ENCODE measurements at regions not wholly inside any gene's neighbourhood (a gene's known extent, or its start where the extent isn't known, plus 50 kb on each side); places are given as distances from the start of the nearest gene placed in this dataset.
"Not testable (repeated sequence)": the region's sequence is repeated elsewhere in the genome, so short reads cannot be mapped to it uniquely, and the experiment has no call there.

DNA sequence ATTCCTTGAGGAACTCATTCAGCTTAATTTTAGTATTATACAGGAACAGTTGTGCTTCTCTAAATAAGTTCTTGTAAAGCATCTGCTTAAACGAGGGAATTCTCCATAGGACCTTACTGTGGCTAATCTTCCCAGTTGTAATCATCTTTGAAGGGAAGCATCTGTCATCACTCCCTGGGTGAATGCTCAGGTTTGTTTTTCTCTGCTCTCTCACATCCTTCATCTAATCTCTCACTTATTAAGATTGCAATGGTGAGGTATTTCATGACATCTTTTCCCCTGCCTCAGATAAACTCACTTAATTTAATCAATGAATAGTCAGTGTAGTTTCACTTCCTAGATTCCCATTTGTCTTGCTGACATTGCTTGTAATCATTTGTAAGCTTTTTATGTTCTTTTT, 121.8 kb upstream of the ADAMTS3 start:
- Histone ChIP-seq H3K36me3 (no peaks in the 10 kb centered on the region), H3K9ac (no peak overlapping the region), H3K27ac (no peak overlapping the region), H3F3A (ENCODE audit: low read depth) (no peaks in the 10 kb centered on the region), H3K4me2 (no peak overlapping the region), H4K20me1 (ENCODE audit: low read depth) (no peaks in the 10 kb centered on the region), H3K79me2 (ENCODE audit: low read depth) (no peaks in the 10 kb centered on the region), H3K27me3 (no peaks in the 10 kb centered on the region), H3K9me3 (ENCODE audit: low read depth) (no peaks in the 10 kb centered on the region), H2AFZ (replicated peaks) (no peak overlapping the region), H3K4me3 (no peak overlapping the region), H3K4me1 (no peaks in the 10 kb centered on the region)
- no peaks in the 10 kb centered on the region for H3K36me3 Mint-ChIP-seq
- no peaks in the 10 kb centered on the region for H3K27me3 Mint-ChIP-seq (ENCODE audit: insufficient read depth, low read depth)
- peaks cover 14% of the 10 kb centered on the region for H3K9me3 Mint-ChIP-seq
- H3K27ac Mint-ChIP-seq = no peak overlapping the region
- TF ChIP-seq EZH2phosphoT487 (IDR thresholded peaks at IDR 0.05) (no peak), EZH2 (IDR thresholded peaks at IDR 0.05) (no peak)
- TF ChIP-seq, protein P1, sequence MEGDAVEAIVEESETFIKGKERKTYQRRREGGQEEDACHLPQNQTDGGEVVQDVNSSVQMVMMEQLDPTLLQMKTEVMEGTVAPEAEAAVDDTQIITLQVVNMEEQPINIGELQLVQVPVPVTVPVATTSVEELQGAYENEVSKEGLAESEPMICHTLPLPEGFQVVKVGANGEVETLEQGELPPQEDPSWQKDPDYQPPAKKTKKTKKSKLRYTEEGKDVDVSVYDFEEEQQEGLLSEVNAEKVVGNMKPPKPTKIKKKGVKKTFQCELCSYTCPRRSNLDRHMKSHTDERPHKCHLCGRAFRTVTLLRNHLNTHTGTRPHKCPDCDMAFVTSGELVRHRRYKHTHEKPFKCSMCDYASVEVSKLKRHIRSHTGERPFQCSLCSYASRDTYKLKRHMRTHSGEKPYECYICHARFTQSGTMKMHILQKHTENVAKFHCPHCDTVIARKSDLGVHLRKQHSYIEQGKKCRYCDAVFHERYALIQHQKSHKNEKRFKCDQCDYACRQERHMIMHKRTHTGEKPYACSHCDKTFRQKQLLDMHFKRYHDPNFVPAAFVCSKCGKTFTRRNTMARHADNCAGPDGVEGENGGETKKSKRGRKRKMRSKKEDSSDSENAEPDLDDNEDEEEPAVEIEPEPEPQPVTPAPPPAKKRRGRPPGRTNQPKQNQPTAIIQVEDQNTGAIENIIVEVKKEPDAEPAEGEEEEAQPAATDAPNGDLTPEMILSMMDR (IDR thresholded peaks at IDR 0.05) = no peak
- no peak overlapping the region for H3K4me3 Mint-ChIP-seq
- no peaks in the 10 kb centered on the region for H3K4me1 Mint-ChIP-seq
- no peak for DNase-seq (ENCODE audit: low spot score)

DNA sequence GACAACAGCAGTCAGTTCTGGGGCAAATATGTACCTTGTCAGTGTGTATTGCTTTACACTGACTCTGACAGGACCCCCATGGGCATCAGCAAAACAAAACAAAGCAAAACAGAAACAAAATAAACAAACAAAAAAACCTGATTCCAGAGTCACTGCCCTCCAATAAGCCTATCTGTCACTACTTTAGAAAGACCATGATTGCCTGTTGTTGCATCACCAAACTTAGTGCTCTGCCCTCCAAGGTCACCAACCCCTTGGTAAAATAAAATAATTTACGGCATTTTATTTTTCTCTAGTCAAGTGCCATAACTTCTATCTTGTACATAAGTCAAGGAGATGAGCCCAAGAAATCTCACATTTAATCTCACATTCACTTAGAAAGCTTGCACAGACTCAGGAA, 120.9 kb upstream of the ADAMTS3 start:
- H3K4me3 ChIP-seq = no peak overlapping the region
- H3K36me3 Mint-ChIP-seq = no peaks in the 10 kb centered on the region
- H3K27ac ChIP-seq = no peak overlapping the region

DNA sequence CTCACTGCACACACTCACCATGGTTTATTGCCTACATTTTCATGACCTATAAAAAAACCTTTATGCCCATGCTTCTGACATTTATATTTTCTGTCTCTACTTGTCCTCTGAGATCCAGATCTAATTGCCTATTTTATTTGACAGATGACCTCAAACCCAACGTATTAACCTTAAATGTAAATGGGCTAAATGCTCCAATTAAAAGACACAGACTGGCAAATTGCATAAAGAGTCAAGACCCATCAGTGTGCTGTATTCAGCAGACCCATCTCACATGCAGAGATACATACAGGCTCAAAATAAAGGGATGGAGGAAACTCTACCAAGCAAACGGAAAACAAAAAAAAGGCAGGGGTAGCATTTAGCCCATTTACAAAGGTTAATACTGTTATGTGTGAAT, 117.4 kb upstream of the ADAMTS3 start:
- H3K36me3 Mint-ChIP-seq; H3K4me2 ChIP-seq; H3K27ac ChIP-seq; H3K27ac Mint-ChIP-seq; H3K36me3 ChIP-seq; H2AFZ ChIP-seq (replicated peaks); H3K4me3 Mint-ChIP-seq; H4K20me1 ChIP-seq (ENCODE audit: low read depth); H3K79me2 ChIP-seq (ENCODE audit: low read depth); H3K9ac ChIP-seq; H3K4me3 ChIP-seq; H3K4me1 ChIP-seq; DNase-seq (ENCODE audit: low spot score); H3F3A ChIP-seq (ENCODE audit: low read depth); H3K27me3 ChIP-seq; H3K27me3 Mint-ChIP-seq (ENCODE audit: insufficient read depth, low read depth); H3K4me1 Mint-ChIP-seq; H3K9me3 ChIP-seq (ENCODE audit: low read depth): not testable (repeated sequence)
- peaks cover 29% of the 10 kb centered on the region for H3K9me3 Mint-ChIP-seq

More for the DNA sequence above, 120.9 kb upstream of the ADAMTS3 start:
- H3K9ac ChIP-seq = no peak overlapping the region
- H3K79me2 ChIP-seq (ENCODE audit: low read depth) = no peaks in the 10 kb centered on the region
- H3K4me3 Mint-ChIP-seq = no peak overlapping the region
- H3K9me3 Mint-ChIP-seq = peaks cover 10% of the 10 kb centered on the region
- H3K9me3 ChIP-seq (ENCODE audit: low read depth) = no peaks in the 10 kb centered on the region
- H3K27me3 ChIP-seq = no peaks in the 10 kb centered on the region
- TF ChIP-seq, protein P1 (IDR thresholded peaks at IDR 0.05) = no peak
- TF ChIP-seq EZH2 (IDR thresholded peaks at IDR 0.05) (no peak), EZH2phosphoT487 (IDR thresholded peaks at IDR 0.05) (no peak)
- H3K4me1 Mint-ChIP-seq = no peaks in the 10 kb centered on the region
- no peaks in the 10 kb centered on the region for H4K20me1 ChIP-seq (ENCODE audit: low read depth)
- no peaks in the 10 kb centered on the region for H3K4me1 ChIP-seq
- no peak for DNase-seq (ENCODE audit: low spot score)
- H2AFZ ChIP-seq (replicated peaks) = no peak overlapping the region
- no peaks in the 10 kb centered on the region for H3K27me3 Mint-ChIP-seq (ENCODE audit: insufficient read depth, low read depth)
- H3K27ac Mint-ChIP-seq = no peak overlapping the region
- H3K36me3 ChIP-seq = no peaks in the 10 kb centered on the region
- H3K4me2 ChIP-seq = no peak overlapping the region
- no peaks in the 10 kb centered on the region for H3F3A ChIP-seq (ENCODE audit: low read depth)

DNA sequence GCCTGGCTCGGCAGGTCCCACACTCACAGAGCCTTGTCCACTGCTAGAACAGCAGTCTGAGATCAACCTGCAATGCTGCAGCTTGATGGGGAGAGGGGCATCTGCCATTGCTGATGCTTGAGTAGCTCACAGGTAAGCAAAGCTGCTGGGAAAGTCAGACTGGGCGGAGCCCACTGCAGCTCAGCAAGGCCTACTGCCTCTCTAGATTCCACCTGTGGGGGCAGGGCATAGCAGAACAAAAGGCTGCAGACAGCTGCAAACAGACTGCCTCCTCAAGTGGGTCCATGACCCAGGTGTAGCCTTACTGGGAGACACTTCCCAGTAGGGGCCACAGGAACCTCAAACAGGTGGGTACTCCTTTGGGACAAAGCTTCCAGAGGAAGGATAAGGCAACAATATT, 110.6 kb upstream of the ADAMTS3 start:
- Mint-ChIP-seq H3K27me3 (ENCODE audit: insufficient read depth, low read depth) (no peaks in the 10 kb centered on the region), H3K4me3 (no peak overlapping the region), H3K9me3 (peaks cover 25% of the 10 kb centered on the region), H3K4me1 (no peaks in the 10 kb centered on the region), H3K27ac (no peak overlapping the region), H3K36me3 (no peaks in the 10 kb centered on the region)
- H2AFZ ChIP-seq (replicated peaks) = no peak overlapping the region
- H3K27me3 ChIP-seq = no peaks in the 10 kb centered on the region
- no peak overlapping the region for H3K4me2 ChIP-seq
- no peaks in the 10 kb centered on the region for H3K9me3 ChIP-seq (ENCODE audit: low read depth)
- DNase-seq (ENCODE audit: low spot score) = no peak
- TF ChIP-seq EZH2phosphoT487 (IDR thresholded peaks at IDR 0.05) = no peak
- TF ChIP-seq, protein P1 (IDR thresholded peaks at IDR 0.05) = no peak
- no peak for TF ChIP-seq EZH2 (IDR thresholded peaks at IDR 0.05)
- H3K79me2 ChIP-seq (ENCODE audit: low read depth) = no peaks in the 10 kb centered on the region
- no peaks in the 10 kb centered on the region for H3K4me1 ChIP-seq
- no peak overlapping the region for H3K27ac ChIP-seq
- no peak overlapping the region for H3K4me3 ChIP-seq
- no peaks in the 10 kb centered on the region for H3F3A ChIP-seq (ENCODE audit: low read depth)
- no peaks in the 10 kb centered on the region for H4K20me1 ChIP-seq (ENCODE audit: low read depth)
- H3K9ac ChIP-seq = no peak overlapping the region
- H3K36me3 ChIP-seq = no peaks in the 10 kb centered on the region
